ENCODE measurements at regions not wholly inside any gene's neighbourhood (a gene's known extent, or its start where the extent isn't known, plus 50 kb on each side); places are given as distances from the start of the nearest gene placed in this dataset.

DNA sequence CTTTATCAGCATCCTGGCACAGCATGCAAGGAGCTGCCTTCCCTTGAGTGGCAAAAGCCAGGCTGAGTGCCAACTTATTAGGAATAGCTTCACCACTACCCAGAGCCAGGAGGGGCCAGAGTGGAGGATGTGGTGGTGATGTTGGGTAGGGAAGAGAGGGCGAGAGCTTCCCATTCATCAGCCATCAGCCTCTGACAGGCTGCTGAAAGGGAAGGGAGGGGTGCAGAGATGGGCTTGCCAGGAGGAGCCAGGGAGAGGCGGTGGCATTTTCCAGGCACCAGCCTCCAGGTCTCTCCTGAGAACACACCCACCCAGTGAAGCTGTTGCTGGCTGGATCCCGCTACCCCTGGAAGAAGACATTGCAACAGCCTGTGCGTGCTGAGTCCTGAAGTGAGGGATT is 168.5 kb downstream of the ACTL8 start:
- Histone ChIP-seq H3K4me2 (no peak overlapping the region), H3K9me3 (replicated peaks in 1 of 11) (no peaks in the 10 kb centered on the region), H3K4me1 (no peaks in the 10 kb centered on the region; a peak in 1 of 20 replicates), H3K27ac (no peak overlapping the region), H4K20me1 (peaks cover 0 to 38% (median 3%) of the 10 kb centered on the region in 11 experiments; a peak in 7 of 22 replicates), H3K36me3 (no peaks in the 10 kb centered on the region), H3K4me3 (no peak overlapping the region), H3K27me3 (no peaks in the 10 kb centered on the region), H3K9ac (no peak overlapping the region)
- no peak for TF ChIP-seq Cebpa-rat (IDR thresholded peaks at IDR 0.05)

DNA sequence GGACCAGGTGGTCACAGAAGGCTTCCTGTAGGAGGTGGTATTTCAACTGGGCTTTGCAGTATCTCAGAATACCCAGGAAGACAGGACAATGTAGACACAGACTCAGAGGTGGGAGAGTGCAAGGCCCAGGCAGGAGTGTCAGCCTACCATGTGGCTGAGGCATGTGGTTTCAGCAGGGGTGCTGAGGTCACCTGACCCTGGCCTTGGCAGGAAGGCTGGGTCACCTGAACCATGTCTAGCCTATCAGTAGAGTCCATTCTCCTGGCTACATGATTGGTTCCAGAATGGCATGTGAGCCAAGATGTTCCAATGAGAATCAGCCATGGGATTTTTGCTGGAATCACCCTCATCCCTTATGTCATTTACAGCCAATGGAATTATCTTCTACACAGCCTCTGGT is 169.4 kb downstream of the ACTL8 start:
- Histone ChIP-seq H4K20me1 (peaks cover 0 to 36% (median 0%) of the 10 kb centered on the region in 11 experiments; a peak in 6 of 22 replicates), H3K9me3 (replicated peaks in 1 of 11) (no peaks in the 10 kb centered on the region)

DNA sequence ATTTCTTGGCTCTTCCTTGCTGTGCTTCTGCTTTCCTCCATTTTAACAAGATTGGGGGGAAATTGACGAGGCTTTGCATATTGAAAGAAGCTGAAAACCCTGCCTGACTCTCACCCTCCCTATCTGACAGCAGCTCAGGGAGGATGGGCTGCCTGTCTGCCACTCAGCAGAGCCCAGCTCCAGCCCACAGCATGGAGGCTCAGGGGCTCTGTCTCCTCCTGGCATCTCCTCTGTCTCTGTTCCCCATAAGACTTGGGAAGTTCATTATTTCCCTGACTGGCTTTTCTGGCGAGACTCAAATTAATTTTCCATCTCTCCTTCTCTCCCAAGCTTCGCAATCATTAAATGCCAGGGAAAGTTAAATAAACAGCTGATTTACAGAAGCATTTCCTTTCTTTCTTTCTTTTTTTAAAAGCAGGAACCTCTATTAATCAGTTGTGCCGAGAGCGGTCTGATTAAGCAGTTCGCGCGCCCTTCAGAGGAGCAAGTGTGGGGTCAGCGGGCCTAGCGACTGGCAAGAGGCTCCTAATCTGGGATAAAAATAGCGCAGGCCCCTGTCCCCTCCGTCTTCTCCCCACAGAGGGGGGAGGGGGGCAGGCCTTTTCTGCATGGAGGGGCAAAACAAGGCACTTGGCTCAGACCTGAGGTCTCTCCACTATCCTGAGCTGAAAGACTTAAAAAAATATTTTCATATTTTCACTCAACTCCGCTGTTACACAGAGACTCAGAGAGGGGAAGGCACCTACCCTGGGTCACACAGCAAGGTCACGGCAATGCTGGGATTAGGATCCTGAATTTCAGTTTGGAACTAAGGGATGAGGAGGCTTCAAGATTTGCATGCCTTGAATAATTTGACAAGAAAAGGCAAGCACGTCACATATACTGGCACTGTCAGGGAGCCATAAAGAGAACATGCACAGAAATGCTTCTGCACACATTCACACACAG is 170.4 kb downstream of the ACTL8 start:
- H3K27me3 ChIP-seq, result no peaks in the 10 kb centered on the region

More for the DNA sequence above, 169.4 kb downstream of the ACTL8 start:
- no peak overlapping the region for H3K9ac ChIP-seq
- no peaks in the 10 kb centered on the region; a peak in 1 of 20 replicates for H3K4me1 ChIP-seq
- H3K27ac ChIP-seq, result no peak overlapping the region
- H3K4me2 ChIP-seq, result no peak overlapping the region
- H3K27me3 ChIP-seq, result no peaks in the 10 kb centered on the region
- TF ChIP-seq Cebpa-rat (IDR thresholded peaks at IDR 0.05), result no peak
- no peaks in the 10 kb centered on the region for H3K36me3 ChIP-seq
- H3K4me3 ChIP-seq, result no peak overlapping the region

DNA sequence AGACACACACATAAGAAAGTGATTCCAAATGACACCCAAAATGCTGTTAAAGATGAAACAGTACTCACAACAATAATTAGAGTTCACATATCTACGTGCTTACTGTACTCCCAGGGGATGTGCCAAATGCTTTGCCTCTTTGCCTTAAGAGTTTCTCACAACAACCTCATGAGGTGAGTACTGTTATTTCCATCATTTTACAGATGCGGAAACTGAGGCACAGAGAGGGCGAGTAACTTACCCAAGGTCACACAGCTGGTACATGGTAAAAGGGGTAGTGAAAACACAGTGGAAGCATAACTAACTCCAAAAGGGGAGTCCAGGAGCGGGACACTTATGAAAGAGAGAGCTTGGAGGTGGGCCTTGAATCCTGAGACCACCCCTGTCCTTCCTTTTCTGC is 171.8 kb downstream of the ACTL8 start:
- no peaks in the 10 kb centered on the region for H3K27me3 ChIP-seq
- TF ChIP-seq Cebpa-rat (IDR thresholded peaks at IDR 0.05), result no peak
- peaks cover 0 to 2% (median 0%) of the 10 kb centered on the region in 11 experiments; a peak in 2 of 22 replicates for H3K9me3 ChIP-seq (replicated peaks in 1 of 11)
- no peak overlapping the region for H3K4me2 ChIP-seq
- no peak overlapping the region for H3K9ac ChIP-seq
- H4K20me1 ChIP-seq, result peaks cover 0 to 18% (median 0%) of the 10 kb centered on the region in 11 experiments; a peak in 3 of 22 replicates
- no peaks in the 10 kb centered on the region for H3K36me3 ChIP-seq
- H3K4me3 ChIP-seq, result no peak overlapping the region
- no peaks in the 10 kb centered on the region; a peak in 1 of 20 replicates for H3K4me1 ChIP-seq
- no peak overlapping the region for H3K27ac ChIP-seq

More for the DNA sequence above, 170.4 kb downstream of the ACTL8 start:
- TF ChIP-seq Cebpa-rat (IDR thresholded peaks at IDR 0.05), result no peak
- no peaks in the 10 kb centered on the region for H3K36me3 ChIP-seq
- no peak overlapping the region for H3K4me3 ChIP-seq
- H3K9ac ChIP-seq, result no peak overlapping the region
- H3K27ac ChIP-seq, result no peak overlapping the region
- H3K4me2 ChIP-seq, result no peak overlapping the region
- no peaks in the 10 kb centered on the region for H3K9me3 ChIP-seq (replicated peaks in 1 of 11)
- H3K4me1 ChIP-seq, result no peaks in the 10 kb centered on the region; a peak in 1 of 20 replicates
- peaks cover 0 to 29% (median 0%) of the 10 kb centered on the region in 11 experiments; a peak in 5 of 22 replicates for H4K20me1 ChIP-seq

DNA sequence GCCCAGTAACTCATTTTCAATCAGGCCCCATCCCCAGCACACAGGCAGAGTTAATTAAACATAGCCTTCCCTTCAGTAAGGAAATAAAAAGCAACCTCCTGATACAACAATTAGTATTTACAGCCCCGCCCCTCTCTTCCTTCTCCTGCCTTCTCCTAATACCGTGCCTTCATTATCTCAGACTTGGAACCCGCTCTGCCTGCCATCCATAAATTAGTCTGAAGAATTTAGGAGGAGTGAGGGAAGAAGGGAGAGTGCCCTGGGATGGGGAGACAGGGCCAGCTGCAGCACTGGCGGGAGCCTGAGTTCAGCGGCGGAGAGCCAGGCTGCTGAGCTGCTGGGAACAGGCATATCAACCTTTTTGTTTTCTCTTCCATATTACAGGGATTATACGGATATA is 172.8 kb downstream of the ACTL8 start:
- H3K36me3 ChIP-seq, result no peaks in the 10 kb centered on the region
- H3K9me3 ChIP-seq (replicated peaks in 1 of 11), result peaks cover 0 to 9% (median 0%) of the 10 kb centered on the region in 11 experiments; a peak in 2 of 22 replicates
- no peaks in the 10 kb centered on the region for H3K27me3 ChIP-seq
- no peaks in the 10 kb centered on the region; a peak in 1 of 20 replicates for H3K4me1 ChIP-seq
- H3K27ac ChIP-seq, result no peak overlapping the region
- no peak for TF ChIP-seq Cebpa-rat (IDR thresholded peaks at IDR 0.05)
- peaks cover 0 to 13% (median 0%) of the 10 kb centered on the region in 11 experiments; a peak in 3 of 22 replicates for H4K20me1 ChIP-seq
- no peak overlapping the region for H3K9ac ChIP-seq
- H3K4me2 ChIP-seq, result no peak overlapping the region
- H3K4me3 ChIP-seq, result no peak overlapping the region

DNA sequence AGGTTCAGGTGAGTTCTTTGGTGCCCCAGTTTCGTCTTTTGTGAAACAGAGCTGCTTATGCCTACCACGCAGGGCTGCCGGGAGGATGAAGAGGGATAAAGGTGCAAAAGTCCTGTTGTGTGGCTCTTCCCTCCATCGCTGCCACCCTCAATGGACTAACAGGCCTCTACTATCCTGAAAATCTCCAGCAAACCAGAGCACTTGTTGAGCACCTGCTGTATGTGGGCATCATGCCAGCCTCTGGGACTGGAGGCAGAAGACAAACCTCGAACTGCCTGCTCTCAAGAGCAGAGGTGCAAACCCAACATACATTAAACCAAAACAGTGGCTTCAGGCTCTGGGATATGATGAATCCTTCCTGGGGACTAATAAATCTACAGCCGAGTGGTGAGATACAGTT is 174.1 kb downstream of the ACTL8 start:
- Histone ChIP-seq H3K27ac (no peak overlapping the region), H3K9ac (no peak overlapping the region), H3K4me2 (no peak overlapping the region), H3K36me3 (no peaks in the 10 kb centered on the region), H3K4me1 (no peaks in the 10 kb centered on the region; a peak in 1 of 20 replicates), H3K9me3 (replicated peaks in 1 of 11) (peaks cover 0 to 9% (median 0%) of the 10 kb centered on the region in 11 experiments; a peak in 2 of 22 replicates), H4K20me1 (peaks cover 0 to 4% (median 0%) of the 10 kb centered on the region in 11 experiments; a peak in 2 of 22 replicates), H3K27me3 (no peaks in the 10 kb centered on the region), H3K4me3 (no peak overlapping the region)
- TF ChIP-seq Cebpa-rat (IDR thresholded peaks at IDR 0.05), result no peak

DNA sequence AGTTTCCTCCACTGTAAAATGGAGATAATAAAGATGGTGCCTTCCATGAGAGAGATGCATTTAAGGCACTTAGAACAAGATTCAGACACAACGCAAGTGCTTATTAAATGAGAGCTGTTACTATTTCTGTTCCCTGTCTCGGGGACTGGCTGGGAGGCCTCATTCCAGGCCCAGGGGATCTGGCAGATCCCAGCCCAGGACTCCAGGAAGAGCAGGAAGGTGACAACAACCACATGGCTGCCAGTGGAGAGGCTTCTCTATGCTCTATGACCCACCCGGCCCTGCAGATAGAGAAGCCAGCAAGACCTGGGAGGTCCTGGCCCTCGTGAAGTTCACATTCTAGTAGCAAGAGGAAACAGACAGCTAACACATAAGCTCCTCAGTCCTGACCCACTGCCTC is 175.5 kb downstream of the ACTL8 start:
- peaks cover 0 to 9% (median 0%) of the 10 kb centered on the region in 11 experiments; a peak in 2 of 22 replicates for H3K9me3 ChIP-seq (replicated peaks in 1 of 11)
- no peak overlapping the region for H3K4me2 ChIP-seq
- no peaks in the 10 kb centered on the region for H3K4me1 ChIP-seq
- no peak for TF ChIP-seq Cebpa-rat (IDR thresholded peaks at IDR 0.05)
- H3K4me3 ChIP-seq, result no peak overlapping the region
- H4K20me1 ChIP-seq, result peaks cover 0 to 4% (median 0%) of the 10 kb centered on the region in 11 experiments; a peak in 1 of 22 replicates
- no peak overlapping the region for H3K9ac ChIP-seq
- no peaks in the 10 kb centered on the region for H3K36me3 ChIP-seq
- H3K27ac ChIP-seq, result no peak overlapping the region
- H3K27me3 ChIP-seq, result no peaks in the 10 kb centered on the region

DNA sequence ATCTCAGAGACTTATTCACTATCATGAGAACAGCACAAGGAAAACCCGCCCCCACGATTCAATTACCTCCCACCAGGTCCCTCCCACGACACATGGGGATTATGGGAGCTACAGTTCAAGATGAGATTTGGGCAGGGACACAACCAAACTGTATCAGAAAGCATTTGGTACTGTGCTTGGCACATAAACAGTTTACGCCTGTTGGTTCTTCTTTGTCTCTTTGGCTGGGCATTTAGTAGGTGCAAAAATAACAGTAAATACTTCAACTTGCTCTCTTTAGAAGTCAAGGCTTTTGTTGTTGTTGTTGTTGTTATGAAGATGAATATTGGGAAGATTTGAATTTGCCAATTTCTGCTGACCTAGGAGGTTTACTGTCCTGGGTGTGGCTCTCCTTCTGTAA is 175.4 kb upstream of the IGSF21 start:
- peaks cover 0 to 9% (median 0%) of the 10 kb centered on the region in 11 experiments; a peak in 2 of 22 replicates for H3K9me3 ChIP-seq (replicated peaks in 1 of 11)

DNA sequence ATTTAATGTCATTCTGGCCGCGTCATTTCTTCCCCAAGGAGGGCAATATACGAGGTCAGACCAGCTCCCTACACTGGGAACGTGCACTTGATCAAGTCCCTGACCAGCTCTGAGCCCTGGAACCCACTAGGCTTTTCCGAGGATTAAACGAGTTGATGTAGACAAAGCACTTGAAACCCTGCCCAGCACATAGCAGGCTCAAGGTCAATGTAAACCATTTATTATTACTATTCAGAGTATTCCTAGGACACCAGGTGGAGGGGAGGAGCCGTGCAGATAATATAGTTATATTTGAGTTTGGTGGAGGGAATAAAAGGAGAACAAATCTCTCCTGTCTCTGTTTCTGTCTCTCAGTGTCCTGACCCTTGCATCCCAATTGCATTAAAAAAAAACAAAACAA is 174.1 kb upstream of the IGSF21 start:
- no peaks in the 10 kb centered on the region for H3K27me3 ChIP-seq
- no peaks in the 10 kb centered on the region for H3K4me1 ChIP-seq
- no peak overlapping the region for H3K9ac ChIP-seq
- H4K20me1 ChIP-seq, result peaks cover 0 to 4% (median 0%) of the 10 kb centered on the region in 11 experiments; a peak in 1 of 22 replicates
- no peak overlapping the region for H3K4me2 ChIP-seq
- H3K9me3 ChIP-seq (replicated peaks in 1 of 11), result peaks cover 0 to 9% (median 0%) of the 10 kb centered on the region in 11 experiments; a peak in 2 of 22 replicates
- no peak for TF ChIP-seq Cebpa-rat (IDR thresholded peaks at IDR 0.05)
- H3K36me3 ChIP-seq, result no peaks in the 10 kb centered on the region
- H3K4me3 ChIP-seq, result no peak overlapping the region
- H3K27ac ChIP-seq, result no peak overlapping the region

More for the DNA sequence above, 175.4 kb upstream of the IGSF21 start:
- Histone ChIP-seq H3K4me2 (no peak overlapping the region), H3K27me3 (no peaks in the 10 kb centered on the region), H4K20me1 (peaks cover 0 to 4% (median 0%) of the 10 kb centered on the region in 11 experiments; a peak in 1 of 22 replicates), H3K36me3 (no peaks in the 10 kb centered on the region), H3K9ac (no peak overlapping the region), H3K4me3 (no peak overlapping the region), H3K27ac (no peak overlapping the region), H3K4me1 (no peaks in the 10 kb centered on the region)
- TF ChIP-seq Cebpa-rat (IDR thresholded peaks at IDR 0.05), result no peak

Measured in BLaER1 treated with 17β-estradiol and CSF1 and Interleukin-3, amounts not matched to agents 10 nM and 100 nM (cell line).